HG02943 (cell line): ENCODE measurements at regions not wholly inside any gene's neighbourhood (a gene's known extent, or its start where the extent isn't known, plus 50 kb on each side); places are given as distances from the start of the nearest gene placed in this dataset.
"Not testable (repeated sequence)": the region's sequence is repeated elsewhere in the genome, so short reads cannot be mapped to it uniquely, and the experiment has no call there.

Source experiments
- ATAC-seq: cut with Tn5 transposase; IDR thresholded peaks from one replicate; pipeline ENCODE4 v1.9.1; 2021; ENCODE audit warnings: mild to moderate bottlenecking, low read depth, moderate library complexity; ENCODE audit not compliant: unreplicated experiment

DNA sequence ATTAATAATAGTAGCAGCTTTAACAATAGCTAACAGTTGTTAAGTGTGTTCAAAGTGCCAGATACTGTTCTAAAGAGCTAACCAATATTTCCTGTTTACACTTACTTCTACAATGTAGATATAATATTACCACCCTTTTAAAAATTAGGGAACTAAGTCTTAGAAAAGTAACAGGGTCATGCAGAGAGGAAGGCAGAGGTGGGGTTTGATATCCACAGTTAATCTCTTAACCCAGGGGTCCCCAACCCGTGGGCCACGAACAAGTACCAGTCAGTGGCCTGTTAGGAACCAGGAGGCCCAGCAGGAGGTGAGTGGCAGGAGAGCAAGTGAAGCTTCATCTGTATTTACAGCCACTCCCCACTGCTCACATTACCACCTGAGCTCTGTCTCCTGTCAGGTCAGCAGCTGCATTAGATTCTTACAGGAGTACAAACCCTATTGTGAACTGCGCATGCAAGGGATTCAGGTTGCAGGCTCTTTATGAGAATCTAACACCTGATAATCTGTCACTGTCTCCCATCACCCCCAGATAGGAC is 89.1 kb downstream of the ACTL7B start:
- no peak for ATAC-seq

DNA sequence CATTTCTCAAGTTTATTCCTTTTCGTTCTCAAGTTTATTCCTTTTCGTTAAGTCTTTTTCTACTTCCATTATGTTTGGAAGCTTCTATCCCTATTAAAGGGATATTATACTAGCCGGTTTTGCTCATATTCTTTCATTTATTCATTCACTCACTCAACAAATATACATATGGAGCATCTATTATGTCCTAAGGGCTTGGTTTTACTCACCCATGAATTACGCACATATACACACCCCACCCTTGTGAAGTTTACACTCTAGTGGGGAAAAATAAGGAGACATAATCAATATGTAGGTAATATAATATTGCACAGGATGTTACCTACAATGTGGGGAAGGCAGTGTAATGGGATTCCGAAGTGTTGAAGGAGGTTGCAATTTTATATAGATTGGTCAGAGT is 90.5 kb downstream of the ACTL7B start:
- no peak for ATAC-seq

DNA sequence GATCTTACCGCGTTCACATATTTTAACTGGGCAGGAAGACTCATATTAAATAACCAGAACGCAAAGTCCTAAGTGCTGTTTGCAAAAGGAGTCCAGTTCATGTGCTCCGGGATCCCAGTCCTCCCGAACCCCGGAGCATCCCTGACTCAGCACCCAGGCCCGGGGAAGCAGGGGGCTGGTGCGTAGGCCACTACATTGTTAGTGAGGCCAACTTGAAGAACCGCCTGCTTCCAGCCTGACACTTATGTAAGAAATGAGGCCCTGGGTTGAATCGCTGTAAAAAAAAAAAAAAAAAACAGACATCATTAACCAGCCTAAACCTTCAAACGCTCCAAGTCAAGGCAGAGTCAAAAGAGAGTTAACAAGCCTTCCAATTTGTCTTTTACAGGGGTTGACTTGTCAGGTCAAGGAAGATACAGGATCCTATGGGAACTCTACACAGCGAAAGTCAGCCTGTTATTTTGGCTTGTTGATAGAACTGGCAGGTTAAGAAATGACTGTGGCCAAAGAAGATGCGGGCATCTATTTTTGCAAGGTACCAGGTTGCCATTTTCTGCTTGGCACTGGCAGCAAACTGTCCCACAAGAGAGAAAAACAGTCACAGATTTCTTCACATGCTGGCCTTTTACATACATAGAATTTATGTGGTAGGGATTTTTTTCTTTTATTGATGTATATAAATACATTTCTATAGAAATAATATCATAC is 93.3 kb downstream of the ACTL7B start:
- ATAC-seq = no peak

DNA sequence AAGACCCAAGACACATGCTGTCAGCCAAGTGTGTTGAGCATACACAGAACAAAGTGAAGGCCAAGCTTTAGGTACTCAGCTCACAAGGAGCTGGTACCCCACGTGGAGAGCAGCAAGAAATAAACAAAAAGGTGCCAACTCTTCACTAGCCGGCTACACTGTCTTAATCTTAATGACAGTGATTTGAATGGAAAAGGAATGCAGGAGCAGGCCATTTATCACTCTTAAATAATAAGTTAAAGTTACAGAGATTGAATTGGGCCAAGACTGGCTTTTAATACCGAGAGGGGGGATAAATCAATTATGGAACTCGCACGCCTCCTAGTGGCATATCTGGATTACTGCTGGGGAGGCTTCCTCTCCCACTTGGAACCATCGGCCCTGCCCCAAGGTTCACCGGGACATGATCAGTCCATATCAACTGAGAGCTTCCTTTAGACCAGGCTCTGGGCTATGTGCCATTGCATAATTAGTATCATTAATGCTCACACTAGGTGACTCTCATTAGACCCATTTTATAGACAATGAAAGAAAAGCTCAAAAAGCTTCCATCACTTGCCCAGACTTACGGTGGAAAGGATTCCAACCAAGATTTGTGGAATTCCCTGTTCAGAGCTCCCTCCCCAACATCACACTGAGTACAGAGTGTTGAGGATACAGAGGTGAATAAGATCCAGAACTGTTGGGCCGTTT is 94.0 kb downstream of the ACTL7B start:
- no peak for ATAC-seq

DNA sequence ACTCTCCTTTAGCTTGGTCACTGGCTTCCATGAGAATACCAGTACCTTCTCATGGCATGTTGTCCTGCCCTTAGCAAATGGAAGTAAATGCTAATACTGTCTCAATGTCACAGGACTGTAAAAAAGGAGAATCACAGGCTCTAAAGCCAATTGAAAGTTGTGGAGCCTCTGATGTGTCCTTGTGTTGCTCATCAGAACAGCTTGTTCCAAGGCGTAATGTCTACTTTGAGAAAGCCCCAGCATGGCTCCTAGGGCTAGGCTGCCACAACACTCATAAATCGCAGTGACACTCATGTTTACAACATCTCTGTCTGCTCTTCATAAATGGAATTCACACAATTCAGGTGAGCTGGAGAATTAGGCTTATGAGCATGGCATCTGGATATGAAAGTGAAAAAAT is 94.9 kb downstream of the ACTL7B start:
- ATAC-seq = no peak

DNA sequence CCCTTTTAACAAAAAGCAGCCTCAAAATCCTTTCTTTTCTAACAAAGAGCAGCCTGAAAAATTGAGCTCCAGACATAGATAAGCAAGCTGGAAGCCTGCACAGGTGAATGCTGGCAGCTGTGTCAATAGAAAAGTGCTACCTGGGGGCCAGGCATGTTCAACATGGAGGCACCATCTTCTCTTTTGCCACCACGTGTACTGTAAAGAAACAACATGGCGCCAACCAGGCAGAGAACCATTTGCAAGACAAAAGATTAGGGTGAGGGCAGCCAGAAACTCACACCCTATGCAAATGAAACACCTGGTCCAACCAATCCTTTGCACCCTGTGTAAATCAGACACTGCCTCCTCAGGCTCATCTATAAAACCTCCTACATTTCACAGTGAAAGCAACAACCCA is 96.0 kb downstream of the ACTL7B start:
- no peak for ATAC-seq

DNA sequence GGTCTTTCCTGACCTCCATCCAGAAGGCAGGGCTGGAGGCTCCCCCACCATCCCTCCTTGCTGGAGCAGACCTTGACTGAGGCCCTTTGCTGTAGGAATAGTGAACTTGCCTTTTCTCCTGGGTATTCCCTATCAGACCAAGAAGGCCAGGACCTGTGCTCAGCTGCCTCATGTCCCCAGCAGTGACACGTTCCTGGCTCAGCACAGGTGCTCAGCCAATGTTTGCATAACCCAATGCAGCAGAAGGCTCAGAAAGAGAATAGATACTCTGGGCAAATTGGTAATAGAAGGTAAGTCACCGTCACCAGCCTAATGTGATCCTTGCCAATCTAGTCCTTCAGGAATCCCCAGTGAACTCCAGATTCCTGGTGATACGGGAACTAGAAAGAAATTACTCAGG is 96.4 kb downstream of the ACTL7B start:
- no peak for ATAC-seq

DNA sequence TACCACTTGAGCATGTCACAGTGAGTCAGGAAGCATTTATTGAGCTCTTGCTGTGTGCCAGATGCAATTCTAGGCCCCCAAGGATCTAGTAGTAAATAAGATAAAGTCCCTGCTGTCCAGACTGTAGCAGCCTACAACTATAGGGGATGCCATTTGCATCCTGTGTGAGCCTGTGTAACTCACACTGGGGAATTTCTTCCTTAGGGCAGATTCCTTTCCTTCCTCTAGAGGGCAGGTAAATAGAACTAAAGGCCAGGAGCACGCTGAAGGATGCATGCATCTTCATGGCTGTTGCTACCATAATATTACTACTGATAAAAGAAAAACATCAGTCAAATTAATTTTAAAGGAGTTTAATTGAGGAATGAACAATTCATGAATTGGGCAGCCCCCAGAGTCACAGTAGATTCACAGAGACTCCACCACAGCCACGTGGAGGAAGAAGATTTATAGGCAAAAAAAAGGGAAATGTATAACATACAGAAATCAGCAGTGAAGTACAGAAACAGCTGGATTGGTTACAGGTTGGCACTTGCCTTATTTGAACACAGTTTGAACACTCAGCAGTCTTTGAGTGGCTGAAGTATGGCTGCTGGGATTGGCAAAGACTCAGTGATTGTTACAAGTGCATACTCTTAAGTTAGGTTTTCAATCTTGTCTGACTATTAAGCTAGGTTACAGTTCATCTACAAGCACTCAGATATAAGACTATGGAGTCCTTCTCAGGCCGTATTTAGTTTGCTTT is 98.9 kb downstream of the ACTL7B start:
- no peak for ATAC-seq

DNA sequence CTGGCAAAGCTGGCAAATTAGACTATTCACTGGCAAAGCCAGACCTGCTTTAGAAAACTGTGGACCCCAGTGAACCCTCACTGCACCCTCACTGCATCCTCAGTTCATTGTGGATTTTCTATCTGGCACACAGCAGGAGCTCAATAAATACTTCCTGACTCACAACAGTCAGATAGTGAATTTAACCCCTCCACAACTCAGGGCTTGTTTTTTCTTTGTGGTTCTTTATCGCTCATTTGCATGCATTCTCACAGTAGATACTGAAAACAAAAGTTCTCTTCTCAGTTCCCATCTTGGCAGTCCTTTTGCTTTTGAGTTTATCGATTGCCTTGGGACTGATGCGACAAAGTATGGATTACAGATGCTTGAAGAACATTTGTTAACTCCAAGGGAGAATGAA is 99.8 kb downstream of the ACTL7B start:
- ATAC-seq = peak; percentile 76

DNA sequence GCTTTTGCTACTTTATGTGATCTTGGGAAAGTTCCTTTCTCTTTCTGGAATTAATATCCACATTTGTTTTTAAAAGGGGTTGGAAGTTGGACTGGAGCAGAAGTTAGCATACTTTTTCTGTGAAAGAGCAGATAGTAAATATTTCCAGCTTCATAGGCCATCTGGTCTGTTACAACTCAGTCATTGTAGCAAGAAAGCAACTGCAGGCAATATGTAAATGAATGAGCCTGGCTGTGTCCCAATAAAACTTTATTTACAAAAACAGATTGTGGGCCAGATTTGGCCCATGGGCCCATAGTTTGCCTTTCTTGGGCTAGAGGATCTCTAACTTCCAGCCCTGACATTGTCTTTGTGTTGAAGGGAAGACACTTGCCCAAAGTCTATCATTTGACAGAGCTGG is 104.4 kb downstream of the ACTL7B start:
- no peak for ATAC-seq

DNA sequence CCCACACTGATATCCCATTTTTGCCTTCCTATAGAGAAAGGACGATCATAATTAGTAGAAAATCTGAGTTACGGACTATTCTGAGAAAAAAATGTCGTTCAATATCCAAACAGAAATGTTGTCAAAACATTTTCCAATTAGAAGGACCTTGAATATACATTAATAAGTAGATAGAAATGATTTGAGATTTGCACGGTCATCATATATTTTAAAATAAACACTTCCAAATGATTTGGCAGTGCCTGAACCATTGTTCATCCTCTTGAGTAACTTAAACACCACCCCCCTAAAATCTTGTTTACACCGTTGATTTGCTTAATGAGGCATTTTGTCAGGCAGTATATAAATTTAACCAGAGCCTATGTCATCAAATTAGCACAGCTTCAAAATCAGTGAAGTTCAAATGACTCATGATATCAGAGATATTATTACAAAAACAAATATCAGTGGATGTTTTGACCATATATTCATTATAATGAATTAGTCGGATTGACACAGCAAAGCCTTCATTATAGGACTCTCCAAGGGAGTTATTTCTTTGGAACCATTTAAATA is 105.0 kb downstream of the ACTL7B start:
- no peak for ATAC-seq

DNA sequence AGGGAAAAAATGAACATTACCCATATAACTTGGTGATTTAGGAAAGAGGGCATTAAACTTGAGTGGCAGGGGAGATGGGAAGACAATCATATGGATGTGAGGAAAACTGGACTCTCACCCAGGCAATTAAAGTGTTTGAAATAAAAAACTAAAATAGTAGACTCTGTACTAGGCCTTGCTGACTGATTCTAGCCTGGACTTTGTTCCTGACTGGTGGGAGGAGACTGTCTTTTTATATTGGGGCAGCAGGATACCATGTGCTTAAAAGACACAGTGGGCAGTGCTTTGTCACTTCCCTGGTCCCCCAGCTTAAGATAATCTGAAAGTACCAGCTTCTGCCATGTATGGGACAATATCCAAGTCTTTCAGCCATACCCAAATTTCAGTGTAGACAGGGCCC is 107.0 kb downstream of the ACTL7B start:
- no peak for ATAC-seq

DNA sequence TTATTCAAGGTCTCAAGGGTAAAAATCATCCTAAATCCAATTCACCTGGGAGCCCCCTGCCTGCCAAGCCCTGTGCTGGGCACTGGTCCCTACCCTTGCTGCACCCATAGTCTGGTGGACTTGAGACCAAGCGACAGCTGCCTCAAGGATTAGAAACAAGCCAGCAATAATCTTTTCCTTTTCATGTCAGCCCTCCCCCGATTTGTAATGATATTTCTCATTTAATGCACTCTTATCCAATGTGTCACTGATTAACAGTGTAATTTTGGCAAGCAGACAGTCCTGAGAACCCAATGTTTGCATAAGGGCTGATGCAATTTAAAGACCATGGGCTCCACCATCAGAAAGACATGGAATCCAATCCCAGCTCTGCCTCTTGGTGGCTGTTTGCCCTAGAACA is 108.9 kb downstream of the ACTL7B start:
- ATAC-seq = no peak

DNA sequence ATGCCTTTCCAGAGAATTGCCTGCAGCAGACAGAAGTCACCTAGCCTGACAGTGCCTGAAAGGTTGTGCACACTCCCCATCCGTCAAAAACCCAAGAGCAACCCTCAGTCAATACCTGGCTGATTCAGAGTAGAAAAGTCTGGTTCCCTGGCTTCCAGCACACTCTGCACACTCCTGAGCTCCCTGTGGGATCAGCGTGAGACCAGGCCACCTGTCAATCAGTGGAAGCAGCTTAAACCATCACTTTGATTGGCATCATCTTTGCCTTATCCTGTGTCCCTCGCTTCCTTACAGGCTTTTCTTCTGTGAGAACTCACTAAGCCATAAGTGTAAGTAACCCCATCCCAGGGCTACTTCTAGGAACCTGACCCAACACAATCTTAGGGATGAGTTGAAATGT is 109.8 kb downstream of the ACTL7B start:
- ATAC-seq = no peak

DNA sequence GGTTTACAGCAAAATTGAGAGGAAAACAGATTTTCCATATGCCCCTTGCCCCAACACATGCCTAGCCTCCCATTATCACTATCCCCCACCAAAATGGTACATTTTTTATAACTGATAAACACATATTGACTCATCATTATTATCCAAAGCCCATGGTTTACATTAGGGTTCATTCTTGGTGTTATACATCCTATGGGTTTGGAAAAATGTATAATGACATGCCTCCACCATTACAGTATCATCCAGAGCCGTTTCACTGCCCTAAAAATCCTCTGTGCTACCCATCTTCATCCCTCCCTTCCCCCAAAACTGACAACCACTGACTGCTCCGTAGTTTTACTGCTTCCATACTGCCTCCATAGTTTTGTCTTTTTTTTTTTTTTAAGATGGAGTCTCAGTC is 111.1 kb downstream of the ACTL7B start:
- no peak for ATAC-seq

DNA sequence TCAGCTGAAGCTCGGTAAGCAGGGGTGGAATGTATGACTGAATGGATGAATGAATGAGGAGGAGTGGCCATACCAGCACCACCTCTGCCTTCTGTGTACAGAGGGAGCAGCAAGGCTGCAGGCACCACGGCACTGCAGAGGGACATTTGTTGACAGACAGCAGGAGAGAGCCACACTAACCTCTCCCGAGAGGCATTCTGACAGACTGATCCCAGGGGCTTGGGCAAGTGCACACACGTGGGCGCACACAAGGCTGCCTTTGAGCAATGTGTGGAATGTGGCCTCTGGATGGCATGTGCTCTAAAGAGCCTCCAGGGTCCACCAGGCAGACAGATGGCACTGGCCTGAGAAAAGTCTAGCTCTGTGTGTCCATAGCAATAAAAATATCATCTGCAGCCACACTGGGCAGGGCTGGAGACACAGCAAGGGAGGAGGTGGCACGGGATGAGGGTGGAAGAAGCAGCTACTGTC is 111.8 kb downstream of the ACTL7B start:
- ATAC-seq = no peak

DNA sequence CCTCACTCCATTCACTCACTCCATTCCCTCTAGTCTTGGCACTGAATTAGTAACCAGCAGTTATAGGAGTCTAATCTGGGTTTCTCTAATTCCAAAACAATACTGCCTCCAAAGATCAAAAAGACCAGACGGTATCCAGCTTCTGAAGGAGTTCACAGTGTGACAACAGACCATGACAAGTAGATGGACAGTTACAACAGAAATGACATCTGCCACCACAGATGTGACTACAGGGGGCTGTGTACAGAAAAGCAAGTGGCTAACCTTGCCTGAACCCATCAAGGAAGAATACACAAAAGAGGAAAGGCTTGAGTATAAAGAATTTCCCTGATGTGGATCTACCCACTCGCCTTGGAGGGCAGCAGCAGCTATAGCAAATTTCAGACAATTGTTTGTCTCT is 112.4 kb downstream of the ACTL7B start:
- ATAC-seq = no peak

DNA sequence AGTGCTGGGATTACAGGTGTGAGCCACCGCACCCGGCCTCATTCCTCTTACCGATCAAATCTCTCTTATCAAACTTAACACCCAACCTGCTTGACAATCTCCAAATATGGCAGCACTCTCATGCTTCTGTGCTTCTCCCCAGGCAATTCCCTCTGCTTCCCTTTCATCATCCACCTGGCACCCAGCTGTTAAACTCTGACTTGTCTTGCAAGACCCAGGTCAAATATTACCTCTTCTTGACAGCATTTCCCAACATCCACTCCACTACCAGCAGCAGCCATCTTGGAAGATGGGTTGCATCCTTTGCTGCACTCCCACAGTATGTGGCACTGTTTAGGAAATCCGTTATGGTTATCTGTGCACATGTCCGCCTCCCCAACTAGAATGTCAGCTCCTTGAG is 113.6 kb downstream of the ACTL7B start:
- no peak for ATAC-seq

DNA sequence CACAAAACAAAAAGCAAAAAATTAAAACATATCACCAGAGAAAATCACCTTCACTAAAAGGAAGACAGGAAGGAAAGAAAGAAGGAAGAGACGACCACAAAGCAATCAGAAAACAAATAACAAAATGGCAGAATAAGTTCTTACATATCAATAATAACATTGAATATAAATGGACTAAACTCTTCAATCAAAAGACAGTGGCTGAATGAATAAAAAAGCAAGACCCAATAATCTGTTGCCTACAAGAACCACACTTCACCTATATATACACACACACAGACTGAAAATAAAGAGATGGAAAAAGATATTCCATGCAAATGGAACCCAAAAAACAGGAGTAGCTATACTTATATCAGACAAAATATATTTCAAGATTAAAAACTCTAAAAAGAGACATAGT is 124.5 kb downstream of the ACTL7B start:
- ATAC-seq = not testable (repeated sequence)

DNA sequence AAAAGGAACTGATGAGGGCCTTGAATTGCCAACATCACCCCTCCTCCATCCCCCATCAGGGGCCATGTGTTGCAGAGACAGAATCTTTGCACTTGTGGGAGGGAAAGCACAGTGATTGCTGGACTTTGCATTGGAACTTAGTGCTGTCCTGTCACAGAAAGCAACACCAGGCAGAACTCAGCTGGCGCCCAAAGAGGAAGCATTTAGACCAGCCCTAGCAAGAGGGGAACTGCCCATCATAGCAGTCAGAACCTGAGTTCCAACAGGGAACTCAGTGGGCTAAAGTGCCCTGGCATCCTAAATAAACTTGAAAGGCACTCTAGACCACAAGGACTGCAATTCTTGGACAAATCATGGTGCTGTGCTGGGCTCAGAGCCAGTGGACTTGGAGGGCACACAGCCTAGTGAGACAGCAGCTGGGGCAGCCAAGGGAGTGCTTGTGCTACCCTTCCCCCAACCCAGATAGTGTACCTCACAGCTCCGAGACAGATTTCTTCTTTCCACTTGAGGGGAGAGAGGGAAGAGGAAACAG is 128.1 kb downstream of the ACTL7B start:
- ATAC-seq = no peak

DNA sequence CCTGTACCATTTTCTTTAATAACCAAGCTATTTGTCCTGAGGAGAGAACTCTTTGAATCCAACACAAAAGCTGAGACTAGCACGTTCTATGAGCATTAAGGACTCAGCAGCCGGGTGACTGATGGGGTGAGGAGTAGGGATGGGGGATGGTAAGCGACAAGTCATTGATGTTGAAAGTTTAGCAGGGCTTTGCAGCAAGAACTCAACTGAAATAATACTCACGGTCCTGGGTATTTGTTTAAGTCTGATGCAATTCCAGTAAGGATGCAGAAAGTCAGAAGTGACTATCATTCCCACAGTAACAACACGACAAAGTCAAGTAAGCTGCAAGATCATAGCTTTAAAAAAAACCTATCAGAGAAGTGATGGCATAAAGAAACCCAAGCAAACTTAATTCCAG is 131.1 kb downstream of the ACTL7B start:
- ATAC-seq = no peak
